ENCODE measurements at regions not wholly inside any gene's neighbourhood (a gene's known extent, or its start where the extent isn't known, plus 50 kb on each side); places are given as distances from the start of the nearest gene placed in this dataset.

DNA sequence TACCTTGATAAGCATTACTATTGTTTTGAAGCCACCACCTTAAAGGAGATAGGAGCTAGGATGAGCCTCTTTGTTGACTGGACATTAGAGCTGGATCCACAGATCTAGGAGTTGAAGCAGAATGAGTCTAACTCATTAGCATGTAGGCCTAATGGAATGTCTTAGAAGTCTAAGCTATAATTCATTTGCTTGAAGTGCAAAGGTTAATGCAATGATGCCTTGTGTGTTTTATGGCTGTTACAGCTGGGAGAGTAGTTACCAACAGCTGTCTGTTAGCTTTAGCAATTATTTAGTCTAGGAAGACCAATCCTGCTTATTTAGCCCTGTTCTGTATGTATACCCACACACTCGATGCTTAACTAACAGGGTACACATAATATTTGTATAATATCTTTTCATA is 419.3 kb downstream of the TUSC7 start:
- TF ChIP-seq Cebpa-rat (IDR thresholded peaks at IDR 0.05): no peak
- no peak overlapping the region for H3K4me3 ChIP-seq
- H3K4me2 ChIP-seq: no peak overlapping the region
- H3K4me1 ChIP-seq: peaks cover 0 to 17% (median 0%) of the 10 kb centered on the region in 10 experiments; a peak in 8 of 20 replicates
- no peaks in the 10 kb centered on the region for H3K27me3 ChIP-seq
- no peaks in the 10 kb centered on the region for H3K9me3 ChIP-seq (replicated peaks in 1 of 11)
- no peak overlapping the region for H3K27ac ChIP-seq
- H4K20me1 ChIP-seq: no peaks in the 10 kb centered on the region
- no peaks in the 10 kb centered on the region for H3K36me3 ChIP-seq
- no peak overlapping the region for H3K9ac ChIP-seq

- Histone ChIP-seq H3K9me3 (replicated peaks in 1 of 11) (no peaks in the 10 kb centered on the region), H3K4me1 (peaks cover 0 to 17% (median 0%) of the 10 kb centered on the region in 10 experiments; a peak in 8 of 20 replicates), H3K27ac (peak overlapping the region in 2 of 11 experiments; percentile 20 to 22; a peak in 1 of 22 replicates), H3K4me3 (no peak overlapping the region), H4K20me1 (no peaks in the 10 kb centered on the region), H3K4me2 (peak overlapping the region in 1 of 11 experiments; percentile 56; a peak in 1 of 22 replicates), H3K9ac (no peak overlapping the region), H3K27me3 (no peaks in the 10 kb centered on the region), H3K36me3 (no peaks in the 10 kb centered on the region)
- TF ChIP-seq Cebpa-rat (IDR thresholded peaks at IDR 0.05): no peak
Measured at GRCh38 chr3:117129516-117129915, 419.9 kb downstream of the TUSC7 start.

DNA sequence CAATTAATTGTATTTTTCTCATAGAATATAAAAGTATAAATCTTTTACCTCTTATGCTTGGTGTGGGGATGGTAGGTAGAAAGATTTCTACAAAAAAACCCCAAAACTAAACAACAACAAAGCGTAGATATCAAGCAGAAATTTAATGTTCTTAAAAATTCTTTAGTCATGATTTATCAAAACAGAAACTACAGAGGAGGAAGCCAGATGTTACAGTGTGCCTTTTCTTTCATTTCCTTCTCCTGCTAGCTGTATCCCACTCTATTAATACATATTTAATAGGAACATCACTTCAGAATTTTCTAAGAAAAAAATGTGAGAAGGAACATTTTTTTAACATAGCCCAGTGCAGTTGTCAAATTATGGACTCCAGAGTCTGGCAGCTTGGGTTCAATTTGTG is 420.6 kb downstream of the TUSC7 start:
- no peak overlapping the region for H3K4me3 ChIP-seq
- no peaks in the 10 kb centered on the region for H3K36me3 ChIP-seq
- H3K27me3 ChIP-seq: no peaks in the 10 kb centered on the region
- H3K9me3 ChIP-seq (replicated peaks in 1 of 11): no peaks in the 10 kb centered on the region
- H3K4me2 ChIP-seq: peak overlapping the region in 2 of 11 experiments; percentile 44 to 56; a peak in 3 of 22 replicates
- no peak for TF ChIP-seq Cebpa-rat (IDR thresholded peaks at IDR 0.05)
- H3K9ac ChIP-seq: no peak overlapping the region
- 0 out of 22 replicates have a peak overlapping the region, but pooled peaks of 2 of the 11 experiments have one; percentile 20 to 22 for H3K27ac ChIP-seq
- peaks cover 0 to 17% (median 0%) of the 10 kb centered on the region in 10 experiments; a peak in 8 of 20 replicates for H3K4me1 ChIP-seq
- no peaks in the 10 kb centered on the region for H4K20me1 ChIP-seq

DNA sequence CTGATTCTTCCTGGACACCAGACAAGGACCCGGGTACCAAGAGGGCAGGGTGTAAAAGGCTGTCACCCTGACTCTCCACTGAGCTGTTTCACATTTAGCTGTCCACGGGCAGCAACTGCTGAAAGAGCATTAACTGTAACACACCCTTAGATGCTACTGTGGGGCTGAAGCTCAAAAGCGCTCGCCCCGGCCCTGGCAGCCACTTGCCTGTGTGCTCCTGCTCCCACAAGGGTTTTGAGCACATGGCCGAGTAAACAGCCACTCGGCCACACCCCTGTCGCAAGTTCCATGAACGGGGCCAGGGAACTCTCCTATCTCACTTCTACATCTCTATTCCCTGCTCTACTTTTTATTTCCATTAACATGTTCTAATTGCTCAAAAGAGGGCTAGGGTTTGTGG is 421.7 kb downstream of the TUSC7 start:
- H3K9ac ChIP-seq: no peak overlapping the region
- H3K4me3 ChIP-seq: no peak overlapping the region
- H3K4me2 ChIP-seq: no peak overlapping the region
- TF ChIP-seq Cebpa-rat (IDR thresholded peaks at IDR 0.05): no peak
- H3K4me1 ChIP-seq: peaks cover 0 to 17% (median 0%) of the 10 kb centered on the region in 10 experiments; a peak in 8 of 20 replicates
- no peaks in the 10 kb centered on the region for H3K27me3 ChIP-seq
- no peaks in the 10 kb centered on the region for H4K20me1 ChIP-seq
- H3K36me3 ChIP-seq: no peaks in the 10 kb centered on the region
- no peak overlapping the region for H3K27ac ChIP-seq
- H3K9me3 ChIP-seq (replicated peaks in 1 of 11): no peaks in the 10 kb centered on the region

DNA sequence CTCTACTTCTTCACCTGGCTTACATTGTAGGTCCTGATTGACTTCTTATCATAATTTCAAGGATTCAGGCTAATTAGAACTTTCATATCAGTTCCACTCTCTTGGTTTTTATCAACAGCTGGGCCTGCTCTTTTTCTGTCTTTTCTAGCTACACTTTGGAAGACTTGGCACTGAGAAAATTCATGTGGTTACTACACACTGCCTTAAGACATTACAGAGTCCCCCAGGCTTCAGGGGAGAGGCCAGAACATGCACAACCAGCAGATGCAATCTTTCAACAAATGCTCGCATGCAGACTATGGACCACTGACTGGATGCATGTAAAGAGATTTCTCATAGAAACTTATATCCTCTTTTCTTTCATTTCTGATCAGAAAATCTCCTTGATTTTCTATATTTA is 423.5 kb downstream of the TUSC7 start:
- Histone ChIP-seq H3K9ac (no peak overlapping the region), H3K9me3 (replicated peaks in 1 of 11) (no peaks in the 10 kb centered on the region), H3K4me1 (peaks cover 0 to 17% (median 0%) of the 10 kb centered on the region in 10 experiments; a peak in 8 of 20 replicates), H3K36me3 (no peaks in the 10 kb centered on the region), H4K20me1 (no peaks in the 10 kb centered on the region), H3K27me3 (no peaks in the 10 kb centered on the region), H3K27ac (no peak overlapping the region), H3K4me3 (no peak overlapping the region), H3K4me2 (no peak overlapping the region)
- no peak for TF ChIP-seq Cebpa-rat (IDR thresholded peaks at IDR 0.05)

DNA sequence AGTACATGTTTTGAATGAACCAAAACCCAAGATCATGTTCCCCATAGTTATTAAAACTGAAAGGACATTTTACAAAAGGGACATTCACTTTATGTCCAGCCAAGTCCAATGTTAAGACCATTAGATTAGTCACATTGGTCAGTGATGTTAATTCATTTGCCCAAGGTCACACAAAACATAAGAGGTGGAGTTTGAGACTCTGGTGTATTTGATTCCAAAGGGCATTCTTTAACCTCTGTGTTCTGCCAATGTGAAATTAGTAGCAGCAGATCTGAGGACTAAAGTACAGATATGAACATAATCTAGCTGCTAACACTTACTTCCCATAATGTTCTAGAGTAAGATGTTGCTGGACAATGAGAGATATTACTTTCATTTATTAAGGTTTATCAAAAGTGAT is 425.6 kb downstream of the TUSC7 start:
- no peaks in the 10 kb centered on the region for H3K27me3 ChIP-seq
- no peak for TF ChIP-seq Cebpa-rat (IDR thresholded peaks at IDR 0.05)

GRCh38 chr3:117136003-117136402 is 426.4 kb downstream of the TUSC7 start:
- H3K36me3 ChIP-seq: no peaks in the 10 kb centered on the region
- no peak overlapping the region for H3K27ac ChIP-seq
- H3K4me3 ChIP-seq: no peak overlapping the region
- no peaks in the 10 kb centered on the region for H3K27me3 ChIP-seq
- no peaks in the 10 kb centered on the region for H3K9me3 ChIP-seq (replicated peaks in 1 of 11)
- H4K20me1 ChIP-seq: no peaks in the 10 kb centered on the region
- H3K4me1 ChIP-seq: peaks cover 0 to 2% (median 0%) of the 10 kb centered on the region in 10 experiments; a peak in 1 of 20 replicates
- no peak for TF ChIP-seq Cebpa-rat (IDR thresholded peaks at IDR 0.05)
- H3K4me2 ChIP-seq: no peak overlapping the region
- H3K9ac ChIP-seq: no peak overlapping the region

More for the DNA sequence above, 425.6 kb downstream of the TUSC7 start:
- H3K4me1 ChIP-seq: peaks cover 0 to 10% (median 0%) of the 10 kb centered on the region in 10 experiments; a peak in 7 of 20 replicates
- H3K27ac ChIP-seq: no peak overlapping the region
- H3K9me3 ChIP-seq (replicated peaks in 1 of 11): no peaks in the 10 kb centered on the region
- H4K20me1 ChIP-seq: no peaks in the 10 kb centered on the region
- no peak overlapping the region for H3K9ac ChIP-seq
- H3K4me2 ChIP-seq: no peak overlapping the region
- H3K4me3 ChIP-seq: no peak overlapping the region
- no peaks in the 10 kb centered on the region for H3K36me3 ChIP-seq

- H3K4me3 ChIP-seq: no peak overlapping the region
- H3K9me3 ChIP-seq (replicated peaks in 1 of 11): no peaks in the 10 kb centered on the region
- H3K27ac ChIP-seq: no peak overlapping the region
- no peak overlapping the region for H3K9ac ChIP-seq
- no peaks in the 10 kb centered on the region for H4K20me1 ChIP-seq
- no peak overlapping the region for H3K4me2 ChIP-seq
- TF ChIP-seq Cebpa-rat (IDR thresholded peaks at IDR 0.05): no peak
- H3K27me3 ChIP-seq: no peaks in the 10 kb centered on the region
- H3K4me1 ChIP-seq: no peaks in the 10 kb centered on the region
- H3K36me3 ChIP-seq: no peaks in the 10 kb centered on the region
Measured at GRCh38 chr3:117137065-117137464, 427.5 kb downstream of the TUSC7 start.

GRCh38 chr3:117139681-117140080 is 430.1 kb downstream of the TUSC7 start:
- Histone ChIP-seq H3K4me2 (no peak overlapping the region), H4K20me1 (no peaks in the 10 kb centered on the region), H3K27me3 (no peaks in the 10 kb centered on the region), H3K9ac (no peak overlapping the region), H3K4me3 (no peak overlapping the region), H3K27ac (no peak overlapping the region), H3K4me1 (peaks cover 0 to 4% (median 0%) of the 10 kb centered on the region in 10 experiments; a peak in 1 of 20 replicates), H3K9me3 (replicated peaks in 1 of 11) (no peaks in the 10 kb centered on the region), H3K36me3 (no peaks in the 10 kb centered on the region)
- TF ChIP-seq Cebpa-rat (IDR thresholded peaks at IDR 0.05): no peak

DNA sequence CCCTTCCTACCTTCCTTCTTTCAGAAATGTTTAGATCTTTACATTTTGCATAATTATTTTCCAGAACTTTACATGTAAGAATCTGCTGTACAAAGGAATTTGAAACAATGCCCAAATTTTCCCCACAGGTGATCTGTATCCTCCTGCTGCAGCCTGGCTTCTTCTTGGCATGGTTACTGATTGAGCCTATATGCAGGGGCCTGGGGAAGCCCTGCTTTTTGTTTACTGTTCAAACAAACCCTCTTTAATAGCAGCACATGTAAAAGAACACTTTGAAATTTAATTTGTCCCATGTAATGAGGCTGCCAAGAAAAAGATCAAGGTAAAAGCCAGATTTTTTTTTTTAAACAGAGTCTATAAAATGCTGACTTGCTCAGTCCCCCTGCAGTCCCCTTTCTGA is 432.2 kb downstream of the TUSC7 start:
- no peaks in the 10 kb centered on the region for H3K9me3 ChIP-seq (replicated peaks in 1 of 11)
- H3K27ac ChIP-seq: no peak overlapping the region
- no peak overlapping the region for H3K4me3 ChIP-seq
- H3K27me3 ChIP-seq: no peaks in the 10 kb centered on the region
- no peak overlapping the region for H3K4me2 ChIP-seq
- peaks cover 0 to 7% (median 0%) of the 10 kb centered on the region in 10 experiments; a peak in 1 of 20 replicates for H3K4me1 ChIP-seq
- no peaks in the 10 kb centered on the region for H4K20me1 ChIP-seq
- no peak for TF ChIP-seq Cebpa-rat (IDR thresholded peaks at IDR 0.05)
- no peaks in the 10 kb centered on the region for H3K36me3 ChIP-seq
- no peak overlapping the region for H3K9ac ChIP-seq
